Liver (tissue), 3 donors: ENCODE measurements at regions not wholly inside any gene's neighbourhood (a gene's known extent, or its start where the extent isn't known, plus 50 kb on each side); places are given as distances from the start of the nearest gene placed in this dataset.

Source experiments
- EGR1 ChIP-seq, 2 donors: IDR thresholded peaks; 2 replicates each; pipeline ENCODE4 v1.6.1; 2016 to 2018; ENCODE audit warnings: antibody characterized with exemption in 2 of 2, low read depth in 2 of 2
- FOXA1 ChIP-seq: IDR thresholded peaks from 2 replicates; pipeline ENCODE4 v1.6.1; 2016; ENCODE audit warnings: antibody characterized with exemption
- GABPA ChIP-seq, 2 donors: IDR thresholded peaks in 1 of 2; conservative IDR thresholded peaks in 1 of 2; 2 replicates each; pipeline ENCODE4 v1.6.1; 2016; ENCODE audit warnings: antibody characterized with exemption in 2 of 2, mild to moderate bottlenecking in 1 of 2, moderate library complexity in 1 of 2
- HNF4A ChIP-seq, 2 donors: conservative IDR thresholded peaks; 2 replicates each; pipeline ENCODE4 v1.6.1; 2016; ENCODE audit warnings: antibody characterized with exemption in 2 of 2, mild to moderate bottlenecking in 2 of 2
- JUND ChIP-seq, 2 donors: IDR thresholded peaks; 2 replicates each; pipeline ENCODE4 v1.6.1; 2016; ENCODE audit warnings: antibody characterized with exemption in 2 of 2
- NR2F2 ChIP-seq: IDR thresholded peaks from 2 replicates; pipeline ENCODE4 v1.6.1; 2016; ENCODE audit warnings: antibody characterized with exemption
- RAD21 ChIP-seq, 2 donors: IDR thresholded peaks; 2 replicates each; pipeline ENCODE4 v1.6.1; 2016; ENCODE audit warnings: antibody characterized with exemption in 2 of 2, mild to moderate bottlenecking in 2 of 2
- SP1 ChIP-seq: IDR thresholded peaks from 2 replicates; pipeline ENCODE4 v1.6.1; 2018; ENCODE audit warnings: antibody characterized with exemption, mild to moderate bottlenecking
- TAF1 ChIP-seq: conservative IDR thresholded peaks from 2 replicates; pipeline ENCODE4 v1.6.1; 2016; ENCODE audit warnings: antibody characterized with exemption, mild to moderate bottlenecking
- YY1 ChIP-seq: IDR thresholded peaks from 2 replicates; pipeline ENCODE4 v1.6.1; 2016; ENCODE audit warnings: antibody characterized with exemption, mild to moderate bottlenecking
- TF ChIP-seq, protein P1 (sequence below): fragments of 150-350 bp; IDR thresholded peaks from 2 replicates; pipeline ENCODE4 v1.5.1; 2017; ENCODE audit warnings: improper control_type of control experiment, low read depth, low read length; ENCODE audit not compliant: missing input control
- TF ChIP-seq, protein P2 (sequence below): IDR thresholded peaks from 2 replicates; pipeline ENCODE4 v1.6.1; 2016; ENCODE audit warnings: antibody characterized with exemption
- TF ChIP-seq, protein P3 (sequence below): IDR thresholded peaks from 2 replicates; pipeline ENCODE4 v1.6.1; 2016; ENCODE audit warnings: antibody characterized with exemption, mild to moderate bottlenecking
- TF ChIP-seq, protein P4 (sequence below): IDR thresholded peaks from 2 replicates; pipeline ENCODE4 v1.6.1; 2016; ENCODE audit warnings: antibody characterized with exemption
- donor health status: healthy.
- donor health status: healthy.

DNA sequence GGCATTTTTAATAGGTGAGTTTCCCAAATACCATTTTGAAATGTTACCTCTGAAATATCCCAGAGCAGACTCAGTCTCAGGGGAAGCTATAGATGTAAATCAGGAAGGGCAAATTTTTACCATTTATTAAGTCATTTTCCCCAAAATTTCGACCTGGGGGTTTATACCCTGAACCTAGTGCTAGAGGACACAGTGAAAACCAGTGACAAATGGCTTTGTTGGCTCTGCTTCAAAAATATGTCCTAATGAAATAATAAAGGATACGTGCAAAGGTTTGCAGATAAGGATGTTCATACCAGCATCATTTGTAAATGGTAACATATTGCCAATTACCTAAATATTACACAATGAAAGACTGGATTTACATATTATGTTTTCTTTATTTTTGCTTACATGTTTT, 546.7 kb upstream of the ADAMTS9 start:
- TF ChIP-seq, protein P1, sequence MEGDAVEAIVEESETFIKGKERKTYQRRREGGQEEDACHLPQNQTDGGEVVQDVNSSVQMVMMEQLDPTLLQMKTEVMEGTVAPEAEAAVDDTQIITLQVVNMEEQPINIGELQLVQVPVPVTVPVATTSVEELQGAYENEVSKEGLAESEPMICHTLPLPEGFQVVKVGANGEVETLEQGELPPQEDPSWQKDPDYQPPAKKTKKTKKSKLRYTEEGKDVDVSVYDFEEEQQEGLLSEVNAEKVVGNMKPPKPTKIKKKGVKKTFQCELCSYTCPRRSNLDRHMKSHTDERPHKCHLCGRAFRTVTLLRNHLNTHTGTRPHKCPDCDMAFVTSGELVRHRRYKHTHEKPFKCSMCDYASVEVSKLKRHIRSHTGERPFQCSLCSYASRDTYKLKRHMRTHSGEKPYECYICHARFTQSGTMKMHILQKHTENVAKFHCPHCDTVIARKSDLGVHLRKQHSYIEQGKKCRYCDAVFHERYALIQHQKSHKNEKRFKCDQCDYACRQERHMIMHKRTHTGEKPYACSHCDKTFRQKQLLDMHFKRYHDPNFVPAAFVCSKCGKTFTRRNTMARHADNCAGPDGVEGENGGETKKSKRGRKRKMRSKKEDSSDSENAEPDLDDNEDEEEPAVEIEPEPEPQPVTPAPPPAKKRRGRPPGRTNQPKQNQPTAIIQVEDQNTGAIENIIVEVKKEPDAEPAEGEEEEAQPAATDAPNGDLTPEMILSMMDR: no peak
- TF ChIP-seq TAF1: no peak
- TF ChIP-seq YY1: no peak
- TF ChIP-seq JUND (IDR thresholded peaks at IDR 0.05): no peak
- TF ChIP-seq, protein P2, sequence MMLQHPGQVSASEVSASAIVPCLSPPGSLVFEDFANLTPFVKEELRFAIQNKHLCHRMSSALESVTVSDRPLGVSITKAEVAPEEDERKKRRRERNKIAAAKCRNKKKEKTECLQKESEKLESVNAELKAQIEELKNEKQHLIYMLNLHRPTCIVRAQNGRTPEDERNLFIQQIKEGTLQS: no peak
- TF ChIP-seq NR2F2: no peak
- TF ChIP-seq, protein P3, sequence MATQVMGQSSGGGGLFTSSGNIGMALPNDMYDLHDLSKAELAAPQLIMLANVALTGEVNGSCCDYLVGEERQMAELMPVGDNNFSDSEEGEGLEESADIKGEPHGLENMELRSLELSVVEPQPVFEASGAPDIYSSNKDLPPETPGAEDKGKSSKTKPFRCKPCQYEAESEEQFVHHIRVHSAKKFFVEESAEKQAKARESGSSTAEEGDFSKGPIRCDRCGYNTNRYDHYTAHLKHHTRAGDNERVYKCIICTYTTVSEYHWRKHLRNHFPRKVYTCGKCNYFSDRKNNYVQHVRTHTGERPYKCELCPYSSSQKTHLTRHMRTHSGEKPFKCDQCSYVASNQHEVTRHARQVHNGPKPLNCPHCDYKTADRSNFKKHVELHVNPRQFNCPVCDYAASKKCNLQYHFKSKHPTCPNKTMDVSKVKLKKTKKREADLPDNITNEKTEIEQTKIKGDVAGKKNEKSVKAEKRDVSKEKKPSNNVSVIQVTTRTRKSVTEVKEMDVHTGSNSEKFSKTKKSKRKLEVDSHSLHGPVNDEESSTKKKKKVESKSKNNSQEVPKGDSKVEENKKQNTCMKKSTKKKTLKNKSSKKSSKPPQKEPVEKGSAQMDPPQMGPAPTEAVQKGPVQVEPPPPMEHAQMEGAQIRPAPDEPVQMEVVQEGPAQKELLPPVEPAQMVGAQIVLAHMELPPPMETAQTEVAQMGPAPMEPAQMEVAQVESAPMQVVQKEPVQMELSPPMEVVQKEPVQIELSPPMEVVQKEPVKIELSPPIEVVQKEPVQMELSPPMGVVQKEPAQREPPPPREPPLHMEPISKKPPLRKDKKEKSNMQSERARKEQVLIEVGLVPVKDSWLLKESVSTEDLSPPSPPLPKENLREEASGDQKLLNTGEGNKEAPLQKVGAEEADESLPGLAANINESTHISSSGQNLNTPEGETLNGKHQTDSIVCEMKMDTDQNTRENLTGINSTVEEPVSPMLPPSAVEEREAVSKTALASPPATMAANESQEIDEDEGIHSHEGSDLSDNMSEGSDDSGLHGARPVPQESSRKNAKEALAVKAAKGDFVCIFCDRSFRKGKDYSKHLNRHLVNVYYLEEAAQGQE: no peak
- no peak for TF ChIP-seq EGR1 (IDR thresholded peaks at IDR 0.05; ENCODE audit: low read depth in 2 of 2)
- no peak for TF ChIP-seq RAD21 (IDR thresholded peaks at IDR 0.05)
- TF ChIP-seq, protein P4, sequence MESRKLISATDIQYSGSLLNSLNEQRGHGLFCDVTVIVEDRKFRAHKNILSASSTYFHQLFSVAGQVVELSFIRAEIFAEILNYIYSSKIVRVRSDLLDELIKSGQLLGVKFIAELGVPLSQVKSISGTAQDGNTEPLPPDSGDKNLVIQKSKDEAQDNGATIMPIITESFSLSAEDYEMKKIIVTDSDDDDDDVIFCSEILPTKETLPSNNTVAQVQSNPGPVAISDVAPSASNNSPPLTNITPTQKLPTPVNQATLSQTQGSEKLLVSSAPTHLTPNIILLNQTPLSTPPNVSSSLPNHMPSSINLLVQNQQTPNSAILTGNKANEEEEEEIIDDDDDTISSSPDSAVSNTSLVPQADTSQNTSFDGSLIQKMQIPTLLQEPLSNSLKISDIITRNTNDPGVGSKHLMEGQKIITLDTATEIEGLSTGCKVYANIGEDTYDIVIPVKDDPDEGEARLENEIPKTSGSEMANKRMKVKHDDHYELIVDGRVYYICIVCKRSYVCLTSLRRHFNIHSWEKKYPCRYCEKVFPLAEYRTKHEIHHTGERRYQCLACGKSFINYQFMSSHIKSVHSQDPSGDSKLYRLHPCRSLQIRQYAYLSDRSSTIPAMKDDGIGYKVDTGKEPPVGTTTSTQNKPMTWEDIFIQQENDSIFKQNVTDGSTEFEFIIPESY: no peak
- no peak for TF ChIP-seq GABPA (IDR thresholded peaks at IDR 0.05 in 1 of 2, conservative IDR thresholded peaks at IDR 0.05 in 1 of 2)
- no peak for TF ChIP-seq FOXA1
- no peak for TF ChIP-seq SP1
- no peak for TF ChIP-seq HNF4A (conservative IDR thresholded peaks at IDR 0.05)
